HG03139 (cell line): ENCODE measurements at regions not wholly inside any gene's neighbourhood (a gene's known extent, or its start where the extent isn't known, plus 50 kb on each side); places are given as distances from the start of the nearest gene placed in this dataset.

Experiments
- ATAC-seq: cut with Tn5 transposase; IDR thresholded peaks from one replicate; pipeline ENCODE4 v1.9.1; 2021; ENCODE audit not compliant: unreplicated experiment

GRCh38 chr1:191866155-191866554 lies 292.1 kb upstream of the RGS18 start:
- no peak for ATAC-seq

GRCh38 chr1:191869790-191870312 lies 288.4 kb upstream of the RGS18 start:
- ATAC-seq = no peak

- no peak for ATAC-seq
Measured at GRCh38 chr1:191870490-191870889, 287.8 kb upstream of the RGS18 start.

- ATAC-seq = no peak
Measured at GRCh38 chr1:191875994-191876393, 282.3 kb upstream of the RGS18 start.

GRCh38 chr1:191876631-191877030 lies 281.6 kb upstream of the RGS18 start:
- no peak for ATAC-seq

- no peak for ATAC-seq
Measured at GRCh38 chr1:191882870-191883269, 275.4 kb upstream of the RGS18 start.

GRCh38 chr1:191886977-191887376 lies 271.3 kb upstream of the RGS18 start:
- no peak for ATAC-seq

GRCh38 chr1:191888996-191889622 lies 269.2 kb upstream of the RGS18 start:
- ATAC-seq = no peak

GRCh38 chr1:191889623-191890003 lies 268.6 kb upstream of the RGS18 start:
- no peak for ATAC-seq

GRCh38 chr1:191890433-191891088 lies 267.7 kb upstream of the RGS18 start:
- ATAC-seq = no peak

- ATAC-seq = no peak
Measured at GRCh38 chr1:191892716-191893115, 265.5 kb upstream of the RGS18 start.

- no peak for ATAC-seq
Measured at GRCh38 chr1:191895049-191895448, 263.2 kb upstream of the RGS18 start.

GRCh38 chr1:191895462-191896058 lies 262.7 kb upstream of the RGS18 start:
- ATAC-seq = no peak

- no peak for ATAC-seq
Measured at GRCh38 chr1:191897134-191897533, 261.1 kb upstream of the RGS18 start.

GRCh38 chr1:191901651-191902050 lies 256.6 kb upstream of the RGS18 start:
- no peak for ATAC-seq

- no peak for ATAC-seq
Measured at GRCh38 chr1:191904991-191905390, 253.3 kb upstream of the RGS18 start.

- no peak for ATAC-seq
Measured at GRCh38 chr1:191905781-191906180, 252.5 kb upstream of the RGS18 start.

GRCh38 chr1:191907121-191907520 lies 251.1 kb upstream of the RGS18 start:
- ATAC-seq = no peak

- no peak for ATAC-seq
Measured at GRCh38 chr1:191910245-191910644, 248.0 kb upstream of the RGS18 start.

- peak; percentile 69 for ATAC-seq
Measured at GRCh38 chr1:191912517-191912916, 245.7 kb upstream of the RGS18 start.

GRCh38 chr1:191913260-191913977 lies 244.8 kb upstream of the RGS18 start:
- no peak for ATAC-seq

- ATAC-seq = no peak
Measured at GRCh38 chr1:191929383-191929782, 228.9 kb upstream of the RGS18 start.
